DND-41 (cell line): ENCODE measurements at regions not wholly inside any gene's neighbourhood (a gene's known extent, or its start where the extent isn't known, plus 50 kb on each side); places are given as distances from the start of the nearest gene placed in this dataset.

ENCODE experiments used
- CTCF ChIP-seq: IDR thresholded peaks from 2 replicates; pipeline ENCODE4 v1.5.1; 2012; ENCODE audit warnings: borderline replicate concordance, low read length, moderate library complexity, mild to moderate bottlenecking; ENCODE audit not compliant: poor library complexity, severe bottlenecking; ENCODE audit errors: extremely low read depth
- EZH2 ChIP-seq: IDR thresholded peaks from 3 replicates; pipeline ENCODE4 v1.6.1; 2012; ENCODE audit warnings: borderline replicate concordance, low read depth, mild to moderate bottlenecking, moderate library complexity, low read length, inconsistent platforms; ENCODE audit not compliant: severe bottlenecking

- TF ChIP-seq CTCF (no peak), EZH2 (no peak)
Observed at GRCh38 chr3:88732186-88732585, 375.2 kb upstream of the EPHA3 start.
